Right lobe of liver (tissue), 6 donors: ENCODE measurements at regions not wholly inside any gene's neighbourhood (a gene's known extent, or its start where the extent isn't known, plus 50 kb on each side); places are given as distances from the start of the nearest gene placed in this dataset.

ENCODE experiments used
- ATAC-seq, 4 donors: fragments of 200-7000 bp; cut with Tn5 transposase; one replicate each; pipeline ENCODE4 v1.9.1; 2020; ENCODE audit warnings: mild to moderate bottlenecking in 4 of 4, moderate library complexity in 4 of 4
- DNase-seq, 3 donors: peaks; one replicate each; pipeline ENCODE4 v3.0.0-alpha.2; 2020
- H3K27ac ChIP-seq, 3 donors: fragments of 200-600 bp; one replicate each; pipeline ENCODE4 v1.8.0; 2022
- H3K27me3 ChIP-seq, 2 donors: fragments of 200-600 bp; one replicate each; pipeline ENCODE4 v1.8.0; 2022
- H3K36me3 ChIP-seq, 4 donors: fragments of 200-600 bp; sonication (generic) in 1 of 4; one replicate each; pipeline versions ENCODE4 v1.5.1 to v1.8.0; 2017 to 2022; ENCODE audit warnings: control low read depth in 1 of 4
- H3K4me1 ChIP-seq, 4 donors: fragments of 200-600 bp; sonication (generic) in 1 of 4; one replicate each; pipeline versions ENCODE4 v1.5.1 to v1.8.0; 2017 to 2022; ENCODE audit warnings: control low read depth in 1 of 4
- H3K4me3 ChIP-seq, 3 donors: fragments of 200-600 bp; one replicate each; pipeline ENCODE4 v1.8.0; 2022
- H3K9me3 ChIP-seq, 4 donors: fragments of 200-600 bp; sonication (generic) in 1 of 4; one replicate each; pipeline versions ENCODE4 v1.5.1 to v1.8.0; 2017 to 2022; ENCODE audit warnings: control low read depth in 1 of 4
- CTCF ChIP-seq, 4 donors: fragments of 200-600 bp in 3 of 4; fragments of 450-650 bp in 1 of 4; IDR thresholded peaks; one replicate each; pipeline versions ENCODE4 v1.5.1 to v1.8.0; 2016 to 2022; ENCODE audit warnings: antibody characterized with exemption in 4 of 4, mild to moderate bottlenecking in 2 of 4
- POLR2A ChIP-seq: fragments of 450-650 bp; IDR thresholded peaks from one replicate; pipeline ENCODE4 v1.6.1; 2017; ENCODE audit warnings: antibody characterized with exemption, mild to moderate bottlenecking
- WGBS: methylation state at CpG from one replicate; pipeline ENCODE4 v1.1.6; 2018; ENCODE audit warnings: low coverage, low lambda C conversion rate; ENCODE audit not compliant: insufficient coverage; ENCODE audit errors: missing lambda C conversion rate; 5-methylcytosine and 5-hydroxymethylcytosine counted together
- intact Hi-C, 2 donors: fragments of 100-400 bp; cut with DNase I; formaldehyde crosslinking; loops; one replicate each; pipeline versions ENCODE4 v1.11.2 to v1.14.1; 2022
- donor health status: DM: no; HTN: yes; CAD: no.
- donor health status: DM: no; HTN: no; CAD: no.
- donor health status: DM: no; HTN: no; CAD: no.
- donor health status: DM: no; HTN: yes; CAD: no.
- donor health status: DM: no; HTN: yes; CAD: no.

GRCh38 chr13:52961987-52962386, 66.6 kb upstream of the OLFM4 start:
- intact Hi-C loops: no loop called here
- no peak for ATAC-seq
- TF ChIP-seq POLR2A: no peak
- TF ChIP-seq CTCF (IDR thresholded peaks at IDR 0.05): no peak

GRCh38 chr13:52961256-52961910, 67.2 kb upstream of the OLFM4 start:
- H3K36me3 ChIP-seq: no peaks in the 10 kb centered on the region
- WGBS: 3% methylated on average over 3 of the region's 3 CpGs
- no peaks in the 10 kb centered on the region for H3K27me3 ChIP-seq
- no peaks in the 10 kb centered on the region for H3K4me1 ChIP-seq
- intact Hi-C loops: no loop called here
- ATAC-seq: no peak
- H3K27ac ChIP-seq: no peak overlapping the region
- H3K9me3 ChIP-seq: no peaks in the 10 kb centered on the region
- no peak overlapping the region for H3K4me3 ChIP-seq
- no peak for TF ChIP-seq POLR2A
- TF ChIP-seq CTCF (IDR thresholded peaks at IDR 0.05): no peak
- DNase-seq: no peak

More at GRCh38 chr13:52961987-52962386, 66.6 kb upstream of the OLFM4 start:
- no peaks in the 10 kb centered on the region for H3K4me1 ChIP-seq
- WGBS: 35% methylated on average over 3 of the region's 4 CpGs
- no peaks in the 10 kb centered on the region for H3K9me3 ChIP-seq
- H3K27me3 ChIP-seq: no peaks in the 10 kb centered on the region
- H3K36me3 ChIP-seq: no peaks in the 10 kb centered on the region
- no peak for DNase-seq
- no peak overlapping the region for H3K27ac ChIP-seq
- H3K4me3 ChIP-seq: no peak overlapping the region

GRCh38 chr13:52955472-52955874, 73.1 kb upstream of the OLFM4 start:
- intact Hi-C loops: no loop called here
- no peaks in the 10 kb centered on the region for H3K9me3 ChIP-seq
- no peak overlapping the region for H3K27ac ChIP-seq
- H3K4me1 ChIP-seq: no peaks in the 10 kb centered on the region
- TF ChIP-seq CTCF (IDR thresholded peaks at IDR 0.05) (no peak), POLR2A (no peak)
- DNase-seq (no peak), ATAC-seq (peak in 2 of 4 donors; percentile 33 to 48)
- no peaks in the 10 kb centered on the region for H3K27me3 ChIP-seq
- H3K36me3 ChIP-seq: no peaks in the 10 kb centered on the region
- WGBS: 18% methylated on average over 4 of the region's 4 CpGs
- no peak overlapping the region for H3K4me3 ChIP-seq

GRCh38 chr13:52954838-52955237, 73.8 kb upstream of the OLFM4 start:
- no peak for DNase-seq
- Histone ChIP-seq H3K4me3 (no peak overlapping the region), H3K27me3 (no peaks in the 10 kb centered on the region), H3K4me1 (no peaks in the 10 kb centered on the region), H3K36me3 (no peaks in the 10 kb centered on the region), H3K9me3 (no peaks in the 10 kb centered on the region), H3K27ac (no peak overlapping the region)
- 38% methylated on average over 2 of the region's 2 CpGs for WGBS
- TF ChIP-seq CTCF (IDR thresholded peaks at IDR 0.05) (no peak), POLR2A (no peak)
- intact Hi-C loops: no loop called here
- ATAC-seq: no peak
